Calu3 (cell line): ENCODE measurements at regions not wholly inside any gene's neighbourhood (a gene's known extent, or its start where the extent isn't known, plus 50 kb on each side); places are given as distances from the start of the nearest gene placed in this dataset.

ENCODE experiments used
- BruUV-seq: library from RNA; stranded (reverse); fragments of 400-500 nt; replicated peaks from 2 replicates; lab custom pipeline; 2021; lab: Mats Ljungman, UMichigan
- CTCF ChIA-PET: fragments of 300-600 bp; sonication (Branson Sonifier 250); formaldehyde crosslinking; loops from one replicate; lab custom pipeline; 2022; ENCODE audit warnings: antibody characterized with exemption; lab: Charles Lee
- DNase-seq: peaks from one replicate; pipeline ENCODE4 v3.0.0; 2022
- H3K27ac Mint-ChIP-seq: one replicate; pipeline ENCODE4 v1.8.0; 2022; ENCODE audit warnings: mixed read lengths; ENCODE audit not compliant: unreplicated experiment
- H3K27me3 Mint-ChIP-seq: one replicate; pipeline ENCODE4 v1.8.0; 2022; ENCODE audit warnings: mixed read lengths; ENCODE audit not compliant: unreplicated experiment
- H3K36me3 Mint-ChIP-seq: one replicate; pipeline ENCODE4 v1.8.0; 2022; ENCODE audit warnings: mild to moderate bottlenecking, moderate library complexity, mixed read lengths; ENCODE audit not compliant: insufficient read depth, unreplicated experiment
- H3K4me1 Mint-ChIP-seq: one replicate; pipeline ENCODE4 v1.8.0; 2022; ENCODE audit warnings: mild to moderate bottlenecking, low read depth, mixed read lengths; ENCODE audit not compliant: unreplicated experiment
- H3K4me3 Mint-ChIP-seq: one replicate; pipeline ENCODE4 v1.8.0; 2022; ENCODE audit warnings: mild to moderate bottlenecking, low read depth, moderate library complexity, mixed read lengths; ENCODE audit not compliant: unreplicated experiment
- H3K9me3 Mint-ChIP-seq: one replicate; pipeline ENCODE4 v1.8.0; 2022; ENCODE audit warnings: low read depth, mixed read lengths; ENCODE audit not compliant: unreplicated experiment
- CTCF ChIP-seq: fragments of 200-600 bp; IDR thresholded peaks from one replicate; pipeline ENCODE4 v1.8.0; 2022; ENCODE audit warnings: antibody characterized with exemption; ENCODE audit not compliant: unreplicated experiment
- intact Hi-C: fragments of 100-400 bp; cut with micrococcal nuclease; formaldehyde crosslinking; loops from one replicate; pipeline ENCODE4 v1.10.0; 2022; ENCODE audit not compliant: unreplicated experiment

GRCh38 chr1:14115976-14116375 is 416.0 kb downstream of the PRDM2 start:
- no peak overlapping the region for H3K27ac Mint-ChIP-seq
- H3K36me3 Mint-ChIP-seq, result no peaks in the 10 kb centered on the region
- DNase-seq, result no peak
- no peak overlapping the region for H3K4me3 Mint-ChIP-seq
- no peaks in the 10 kb centered on the region for H3K4me1 Mint-ChIP-seq
- no peaks in the 10 kb centered on the region for H3K27me3 Mint-ChIP-seq
- no TSS peak for BruUV-seq
- intact Hi-C loops, result no loop called here
- TF ChIP-seq CTCF, result no peak
- CTCF ChIA-PET, result no interaction called here
- H3K9me3 Mint-ChIP-seq, result peaks cover 12% of the 10 kb centered on the region

DNA sequence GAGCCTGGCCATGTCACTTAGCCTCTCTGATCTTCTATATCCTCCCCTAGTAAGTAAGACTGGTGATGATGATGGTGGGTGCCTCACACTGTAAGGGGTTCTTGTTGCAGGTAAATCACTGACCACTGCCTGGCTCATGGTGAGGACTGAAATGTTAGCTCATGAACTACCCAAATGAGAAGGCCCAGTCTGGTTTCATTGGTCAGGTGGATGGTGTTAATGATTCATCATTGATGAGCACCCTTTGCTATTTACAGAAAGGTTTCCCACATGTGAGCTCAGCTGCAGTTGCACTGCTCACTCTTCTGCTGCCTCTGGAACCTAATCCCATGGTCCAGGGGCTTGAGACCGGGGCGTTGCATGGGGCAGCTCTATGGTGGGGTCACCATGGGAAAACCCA is 417.7 kb downstream of the PRDM2 start:
- no peak overlapping the region for H3K27ac Mint-ChIP-seq
- no peak for TF ChIP-seq CTCF
- no peak overlapping the region for H3K4me3 Mint-ChIP-seq
- H3K4me1 Mint-ChIP-seq, result no peaks in the 10 kb centered on the region
- BruUV-seq, result no TSS peak
- H3K9me3 Mint-ChIP-seq, result peaks cover 9% of the 10 kb centered on the region
- H3K36me3 Mint-ChIP-seq, result no peaks in the 10 kb centered on the region
- intact Hi-C loops, result no loop called here
- no peak for DNase-seq
- CTCF ChIA-PET, result no interaction called here
- no peaks in the 10 kb centered on the region for H3K27me3 Mint-ChIP-seq

GRCh38 chr1:14118691-14119485 is 418.9 kb downstream of the PRDM2 start:
- H3K27me3 Mint-ChIP-seq, result no peaks in the 10 kb centered on the region

DNA sequence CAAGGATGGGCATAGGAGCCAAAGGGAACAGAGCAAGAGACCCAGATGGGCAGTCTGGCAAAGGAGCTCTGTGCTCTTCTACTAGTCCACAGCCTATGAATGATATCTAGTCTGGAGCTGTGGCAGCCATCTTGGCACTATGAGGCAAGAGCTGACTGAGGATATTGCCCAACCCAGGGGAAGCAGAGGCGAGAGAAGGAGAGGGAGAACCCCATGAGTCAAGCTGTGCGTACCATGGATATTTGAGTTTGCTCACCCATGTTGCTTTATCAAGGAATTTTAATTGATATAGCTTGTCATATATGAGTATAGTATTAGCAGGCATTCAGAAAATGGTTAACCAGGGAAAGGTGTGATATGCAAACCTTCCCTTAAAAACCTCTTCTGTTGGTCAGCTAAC is 420.9 kb downstream of the PRDM2 start:
- BruUV-seq, result no TSS peak
- Mint-ChIP-seq H3K4me3 (no peak overlapping the region), H3K36me3 (no peaks in the 10 kb centered on the region), H3K9me3 (peaks cover 6% of the 10 kb centered on the region), H3K27ac (no peak overlapping the region), H3K27me3 (no peaks in the 10 kb centered on the region), H3K4me1 (no peaks in the 10 kb centered on the region)
- CTCF ChIA-PET, result no interaction called here
- intact Hi-C loops, result no loop called here
- DNase-seq, result no peak
- TF ChIP-seq CTCF, result no peak

More at GRCh38 chr1:14118691-14119485, 418.9 kb downstream of the PRDM2 start:
- CTCF ChIA-PET, result no interaction called here
- no peaks in the 10 kb centered on the region for H3K36me3 Mint-ChIP-seq
- no TSS peak for BruUV-seq
- intact Hi-C loops, result no loop called here
- H3K4me1 Mint-ChIP-seq, result no peaks in the 10 kb centered on the region
- no peak for DNase-seq
- peaks cover 9% of the 10 kb centered on the region for H3K9me3 Mint-ChIP-seq
- H3K27ac Mint-ChIP-seq, result no peak overlapping the region
- H3K4me3 Mint-ChIP-seq, result no peak overlapping the region
- TF ChIP-seq CTCF, result no peak
